Liver (tissue), 3 donors: ENCODE measurements at regions not wholly inside any gene's neighbourhood (a gene's known extent, or its start where the extent isn't known, plus 50 kb on each side); places are given as distances from the start of the nearest gene placed in this dataset.

ENCODE experiments used
- FOXA1 ChIP-seq: IDR thresholded peaks from 2 replicates; pipeline ENCODE4 v1.6.1; 2016; ENCODE audit warnings: antibody characterized with exemption
- JUND ChIP-seq, 2 donors: IDR thresholded peaks; 2 replicates each; pipeline ENCODE4 v1.6.1; 2016; ENCODE audit warnings: antibody characterized with exemption in 2 of 2
- YY1 ChIP-seq: IDR thresholded peaks from 2 replicates; pipeline ENCODE4 v1.6.1; 2016; ENCODE audit warnings: antibody characterized with exemption, mild to moderate bottlenecking
- TF ChIP-seq, protein P1 (sequence below): fragments of 150-350 bp; IDR thresholded peaks from 2 replicates; pipeline ENCODE4 v1.5.1; 2017; ENCODE audit warnings: improper control_type of control experiment, low read depth, low read length; ENCODE audit not compliant: missing input control
- TF ChIP-seq, protein P2 (sequence below): IDR thresholded peaks from 2 replicates; pipeline ENCODE4 v1.6.1; 2016; ENCODE audit warnings: antibody characterized with exemption
- donor health status: healthy.
- donor health status: healthy.

DNA sequence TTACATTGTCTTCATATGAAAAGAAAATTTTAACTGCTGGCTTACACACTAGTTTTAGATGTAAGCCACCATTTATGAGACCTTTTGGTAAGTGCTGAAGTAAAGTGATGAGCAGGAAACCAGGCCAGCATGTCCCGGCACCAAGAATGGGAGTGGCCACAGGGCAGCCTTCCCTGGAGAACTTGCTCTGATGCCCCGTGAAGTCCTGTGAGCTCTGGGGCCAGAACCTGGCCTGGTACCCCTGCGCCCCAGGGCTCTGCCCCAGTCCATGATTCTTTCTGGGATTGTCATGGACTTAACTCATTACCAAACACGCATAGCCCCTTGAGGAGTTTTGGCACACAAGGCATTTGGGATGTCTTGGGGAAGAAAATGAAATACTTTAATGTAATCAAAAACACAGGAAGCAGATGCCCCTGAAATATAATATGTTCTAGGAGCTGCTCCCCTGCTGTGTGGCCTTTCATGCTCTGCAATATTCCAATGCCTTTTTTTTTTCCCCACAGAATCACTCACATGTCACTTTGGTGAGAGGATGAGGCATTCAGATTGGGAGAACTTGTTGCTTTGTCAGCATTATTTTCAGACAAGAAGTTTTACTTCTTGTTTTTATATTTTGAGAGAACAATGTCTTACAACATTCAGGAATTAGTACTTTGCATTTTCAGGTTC is 53.1 kb upstream of the CXCL12 start:
- TF ChIP-seq YY1 (no peak), JUND (IDR thresholded peaks at IDR 0.05) (no peak), FOXA1 (no peak)
- TF ChIP-seq, protein P1, sequence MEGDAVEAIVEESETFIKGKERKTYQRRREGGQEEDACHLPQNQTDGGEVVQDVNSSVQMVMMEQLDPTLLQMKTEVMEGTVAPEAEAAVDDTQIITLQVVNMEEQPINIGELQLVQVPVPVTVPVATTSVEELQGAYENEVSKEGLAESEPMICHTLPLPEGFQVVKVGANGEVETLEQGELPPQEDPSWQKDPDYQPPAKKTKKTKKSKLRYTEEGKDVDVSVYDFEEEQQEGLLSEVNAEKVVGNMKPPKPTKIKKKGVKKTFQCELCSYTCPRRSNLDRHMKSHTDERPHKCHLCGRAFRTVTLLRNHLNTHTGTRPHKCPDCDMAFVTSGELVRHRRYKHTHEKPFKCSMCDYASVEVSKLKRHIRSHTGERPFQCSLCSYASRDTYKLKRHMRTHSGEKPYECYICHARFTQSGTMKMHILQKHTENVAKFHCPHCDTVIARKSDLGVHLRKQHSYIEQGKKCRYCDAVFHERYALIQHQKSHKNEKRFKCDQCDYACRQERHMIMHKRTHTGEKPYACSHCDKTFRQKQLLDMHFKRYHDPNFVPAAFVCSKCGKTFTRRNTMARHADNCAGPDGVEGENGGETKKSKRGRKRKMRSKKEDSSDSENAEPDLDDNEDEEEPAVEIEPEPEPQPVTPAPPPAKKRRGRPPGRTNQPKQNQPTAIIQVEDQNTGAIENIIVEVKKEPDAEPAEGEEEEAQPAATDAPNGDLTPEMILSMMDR, result no peak
- TF ChIP-seq, protein P2, sequence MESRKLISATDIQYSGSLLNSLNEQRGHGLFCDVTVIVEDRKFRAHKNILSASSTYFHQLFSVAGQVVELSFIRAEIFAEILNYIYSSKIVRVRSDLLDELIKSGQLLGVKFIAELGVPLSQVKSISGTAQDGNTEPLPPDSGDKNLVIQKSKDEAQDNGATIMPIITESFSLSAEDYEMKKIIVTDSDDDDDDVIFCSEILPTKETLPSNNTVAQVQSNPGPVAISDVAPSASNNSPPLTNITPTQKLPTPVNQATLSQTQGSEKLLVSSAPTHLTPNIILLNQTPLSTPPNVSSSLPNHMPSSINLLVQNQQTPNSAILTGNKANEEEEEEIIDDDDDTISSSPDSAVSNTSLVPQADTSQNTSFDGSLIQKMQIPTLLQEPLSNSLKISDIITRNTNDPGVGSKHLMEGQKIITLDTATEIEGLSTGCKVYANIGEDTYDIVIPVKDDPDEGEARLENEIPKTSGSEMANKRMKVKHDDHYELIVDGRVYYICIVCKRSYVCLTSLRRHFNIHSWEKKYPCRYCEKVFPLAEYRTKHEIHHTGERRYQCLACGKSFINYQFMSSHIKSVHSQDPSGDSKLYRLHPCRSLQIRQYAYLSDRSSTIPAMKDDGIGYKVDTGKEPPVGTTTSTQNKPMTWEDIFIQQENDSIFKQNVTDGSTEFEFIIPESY, result no peak
